ENCODE measurements at regions not wholly inside any gene's neighbourhood (a gene's known extent, or its start where the extent isn't known, plus 50 kb on each side); places are given as distances from the start of the nearest gene placed in this dataset.

DNA sequence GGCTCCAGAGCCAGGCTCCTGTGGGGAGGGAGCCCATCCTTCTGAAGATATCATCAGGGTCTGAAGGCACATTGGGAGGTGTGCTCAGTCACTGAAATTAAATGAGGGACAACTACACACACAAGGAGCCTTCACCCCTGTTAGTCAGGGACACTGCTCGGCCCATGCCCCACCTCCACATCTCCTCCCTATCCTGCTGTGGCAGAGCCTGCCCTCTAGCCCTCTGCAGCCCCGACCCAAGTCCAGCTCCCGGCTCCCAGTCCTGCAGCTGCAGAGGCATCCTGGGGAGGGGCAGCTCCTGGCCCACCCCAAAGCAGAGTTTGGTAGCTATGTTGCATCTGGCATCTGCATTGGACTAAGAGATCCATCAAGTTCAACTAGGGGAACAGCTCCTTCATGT lies 136.3 kb downstream of the ZNF248 start:
- TF ChIP-seq, protein P1, sequence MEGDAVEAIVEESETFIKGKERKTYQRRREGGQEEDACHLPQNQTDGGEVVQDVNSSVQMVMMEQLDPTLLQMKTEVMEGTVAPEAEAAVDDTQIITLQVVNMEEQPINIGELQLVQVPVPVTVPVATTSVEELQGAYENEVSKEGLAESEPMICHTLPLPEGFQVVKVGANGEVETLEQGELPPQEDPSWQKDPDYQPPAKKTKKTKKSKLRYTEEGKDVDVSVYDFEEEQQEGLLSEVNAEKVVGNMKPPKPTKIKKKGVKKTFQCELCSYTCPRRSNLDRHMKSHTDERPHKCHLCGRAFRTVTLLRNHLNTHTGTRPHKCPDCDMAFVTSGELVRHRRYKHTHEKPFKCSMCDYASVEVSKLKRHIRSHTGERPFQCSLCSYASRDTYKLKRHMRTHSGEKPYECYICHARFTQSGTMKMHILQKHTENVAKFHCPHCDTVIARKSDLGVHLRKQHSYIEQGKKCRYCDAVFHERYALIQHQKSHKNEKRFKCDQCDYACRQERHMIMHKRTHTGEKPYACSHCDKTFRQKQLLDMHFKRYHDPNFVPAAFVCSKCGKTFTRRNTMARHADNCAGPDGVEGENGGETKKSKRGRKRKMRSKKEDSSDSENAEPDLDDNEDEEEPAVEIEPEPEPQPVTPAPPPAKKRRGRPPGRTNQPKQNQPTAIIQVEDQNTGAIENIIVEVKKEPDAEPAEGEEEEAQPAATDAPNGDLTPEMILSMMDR (conservative IDR thresholded peaks at IDR 0.05; ENCODE audit: low read length), result no peak
- TF ChIP-seq EZH2phosphoT487 (IDR thresholded peaks at IDR 0.05; ENCODE audit: borderline replicate concordance), result no peak

Measured in Loucy (cell line).